Natural killer cell (primary cell): ENCODE measurements at regions not wholly inside any gene's neighbourhood (a gene's known extent, or its start where the extent isn't known, plus 50 kb on each side); places are given as distances from the start of the nearest gene placed in this dataset.

Experiments
- ATAC-seq, 3 donors: fragments of 150-1000 bp in 2 of 3; fragments of 200-7000 bp in 1 of 3; cut with Tn5 transposase; 1 replicate in 1 of 3; 2 replicates in 2 of 3; pipeline ENCODE4 v1.10.0; 2021; ENCODE audit warnings: mild to moderate bottlenecking in 2 of 3, moderate library complexity in 2 of 3
- DNase-seq, 2 donors: peaks; one replicate each; pipeline versions ENCODE4 v3.0.0 to v3.0.0-alpha.2; 2013 to 2021; ENCODE audit warnings: mixed read lengths in 1 of 2
- H3K27ac ChIP-seq: one replicate; pipeline ENCODE4 v1.5.1; 2013; ENCODE audit warnings: mild to moderate bottlenecking, low read length
- H3K27me3 ChIP-seq: one replicate; pipeline ENCODE4 v1.6.1; 2013; ENCODE audit warnings: low read length; ENCODE audit not compliant: control insufficient read depth, insufficient read depth
- H3K36me3 ChIP-seq: one replicate; pipeline ENCODE4 v1.6.1; 2013; ENCODE audit warnings: low read length; ENCODE audit not compliant: control insufficient read depth, insufficient read depth
- H3K4me1 ChIP-seq: one replicate; pipeline ENCODE4 v1.6.1; 2013; ENCODE audit warnings: low read length; ENCODE audit not compliant: control insufficient read depth, insufficient read depth
- H3K4me3 ChIP-seq: one replicate; pipeline ENCODE4 v1.5.1; 2013; ENCODE audit warnings: low read length
- H3K9me3 ChIP-seq: one replicate; pipeline ENCODE4 v1.6.1; 2013; ENCODE audit warnings: low read length; ENCODE audit not compliant: control insufficient read depth, insufficient read depth
- H3K27ac Mint-ChIP-seq, 2 donors: one replicate each; pipeline ENCODE4 v1.8.0; 2022; ENCODE audit warnings: mild to moderate bottlenecking in 2 of 2, mixed read lengths in 2 of 2, moderate library complexity in 1 of 2
- H3K27me3 Mint-ChIP-seq, 2 donors: one replicate each; pipeline ENCODE4 v1.8.0; 2022; ENCODE audit warnings: low read depth in 2 of 2, mixed read lengths in 2 of 2
- H3K36me3 Mint-ChIP-seq: one replicate; pipeline ENCODE4 v1.8.0; 2022; ENCODE audit warnings: mixed read lengths
- H3K4me1 Mint-ChIP-seq, 2 donors: one replicate each; pipeline ENCODE4 v1.8.0; 2022; ENCODE audit warnings: mixed read lengths in 2 of 2
- H3K4me3 Mint-ChIP-seq: one replicate; pipeline ENCODE4 v1.8.0; 2022; ENCODE audit warnings: mild to moderate bottlenecking, moderate library complexity, mixed read lengths
- H3K9me3 Mint-ChIP-seq, 2 donors: one replicate each; pipeline ENCODE4 v1.8.0; 2022; ENCODE audit warnings: mixed read lengths in 2 of 2
- CTCF ChIP-seq: fragments of 200-600 bp; IDR thresholded peaks from one replicate; pipeline ENCODE4 v1.8.0; 2022; ENCODE audit warnings: antibody characterized with exemption
- WGBS: methylation state at CpG from one replicate; pipeline ENCODE4 v1.1.7; 2013; ENCODE audit warnings: missing lambda C conversion rate; ENCODE audit not compliant: insufficient coverage; 5-methylcytosine and 5-hydroxymethylcytosine counted together
- intact Hi-C: fragments of 100-400 bp; cut with micrococcal nuclease; formaldehyde crosslinking; loops from one replicate; pipeline ENCODE4 v1.14.2; 2022

- no peaks in the 10 kb centered on the region for H3K27me3 Mint-ChIP-seq
- peaks cover 0 to 2% of the 10 kb centered on the region in 2 donors for H3K9me3 Mint-ChIP-seq
- no peaks in the 10 kb centered on the region for H3K36me3 ChIP-seq
- no peak overlapping the region for H3K27ac ChIP-seq
- no peak overlapping the region for H3K4me3 Mint-ChIP-seq
- no peak for TF ChIP-seq CTCF
- no peaks in the 10 kb centered on the region for H3K27me3 ChIP-seq
- H3K4me1 ChIP-seq: no peaks in the 10 kb centered on the region
- ATAC-seq: no peak
- 100% methylated on average over 1 of the region's 1 CpG for WGBS
- H3K36me3 Mint-ChIP-seq: no peaks in the 10 kb centered on the region
- no peak overlapping the region for H3K27ac Mint-ChIP-seq
- no peak overlapping the region for H3K4me3 ChIP-seq
- no peaks in the 10 kb centered on the region for H3K4me1 Mint-ChIP-seq
- intact Hi-C loops: no loop called here
- no peaks in the 10 kb centered on the region for H3K9me3 ChIP-seq
- no peak for DNase-seq
These were observed 376.8 kb downstream of the RPS29 start for GRCh38 chr14:49209416-49209815.

- peaks cover 0 to 5% of the 10 kb centered on the region in 2 donors for H3K9me3 Mint-ChIP-seq
- Histone ChIP-seq H3K9me3 (no peaks in the 10 kb centered on the region), H3K36me3 (no peaks in the 10 kb centered on the region), H3K27me3 (no peaks in the 10 kb centered on the region), H3K4me1 (no peaks in the 10 kb centered on the region), H3K27ac (no peak overlapping the region), H3K4me3 (no peak overlapping the region)
- H3K36me3 Mint-ChIP-seq: no peaks in the 10 kb centered on the region
- WGBS: 85% methylated on average over 8 of the region's 9 CpGs
- TF ChIP-seq CTCF: no peak
- no peak overlapping the region for H3K27ac Mint-ChIP-seq
- no peak for DNase-seq
- intact Hi-C loops: no loop called here
- H3K27me3 Mint-ChIP-seq: no peaks in the 10 kb centered on the region
- no peaks in the 10 kb centered on the region for H3K4me1 Mint-ChIP-seq
- H3K4me3 Mint-ChIP-seq: no peak overlapping the region
- no peak for ATAC-seq
These were observed 379.4 kb downstream of the RPS29 start for GRCh38 chr14:49206828-49207227.

GRCh38 chr14:49203676-49204075 lies 382.5 kb downstream of the RPS29 start:
- no peak overlapping the region for H3K27ac ChIP-seq
- H3K4me3 ChIP-seq: no peak overlapping the region
- H3K27me3 ChIP-seq: no peaks in the 10 kb centered on the region
- intact Hi-C loops: no loop called here
- no peaks in the 10 kb centered on the region for H3K36me3 ChIP-seq
- no peaks in the 10 kb centered on the region for H3K9me3 ChIP-seq
- Mint-ChIP-seq H3K27me3 (no peaks in the 10 kb centered on the region), H3K4me1 (no peaks in the 10 kb centered on the region), H3K9me3 (peaks cover 0 to 5% of the 10 kb centered on the region in 2 donors), H3K4me3 (no peak overlapping the region), H3K36me3 (no peaks in the 10 kb centered on the region), H3K27ac (no peak overlapping the region)
- WGBS: 57% methylated on average over 2 of the region's 2 CpGs
- DNase-seq (no peak), ATAC-seq (no peak)
- no peaks in the 10 kb centered on the region for H3K4me1 ChIP-seq
- TF ChIP-seq CTCF: no peak

- Histone ChIP-seq H3K27me3 (no peaks in the 10 kb centered on the region), H3K4me3 (no peak overlapping the region), H3K4me1 (no peaks in the 10 kb centered on the region), H3K9me3 (no peaks in the 10 kb centered on the region), H3K36me3 (no peaks in the 10 kb centered on the region), H3K27ac (no peak overlapping the region)
- Mint-ChIP-seq H3K4me3 (no peak overlapping the region), H3K9me3 (peaks cover 2 to 3% of the 10 kb centered on the region in 2 donors), H3K27me3 (no peaks in the 10 kb centered on the region), H3K27ac (no peak overlapping the region), H3K36me3 (no peaks in the 10 kb centered on the region), H3K4me1 (no peaks in the 10 kb centered on the region)
- no peak for TF ChIP-seq CTCF
- DNase-seq (no peak), ATAC-seq (no peak)
- intact Hi-C loops: no loop called here
- 74% methylated on average over 2 of the region's 4 CpGs for WGBS
These were observed 387.0 kb downstream of the RPS29 start for GRCh38 chr14:49199159-49199558.
